ENCODE measurements at regions not wholly inside any gene's neighbourhood (a gene's known extent, or its start where the extent isn't known, plus 50 kb on each side); places are given as distances from the start of the nearest gene placed in this dataset.
"Not testable (repeated sequence)": the region's sequence is repeated elsewhere in the genome, so short reads cannot be mapped to it uniquely, and the experiment has no call there.

DNA sequence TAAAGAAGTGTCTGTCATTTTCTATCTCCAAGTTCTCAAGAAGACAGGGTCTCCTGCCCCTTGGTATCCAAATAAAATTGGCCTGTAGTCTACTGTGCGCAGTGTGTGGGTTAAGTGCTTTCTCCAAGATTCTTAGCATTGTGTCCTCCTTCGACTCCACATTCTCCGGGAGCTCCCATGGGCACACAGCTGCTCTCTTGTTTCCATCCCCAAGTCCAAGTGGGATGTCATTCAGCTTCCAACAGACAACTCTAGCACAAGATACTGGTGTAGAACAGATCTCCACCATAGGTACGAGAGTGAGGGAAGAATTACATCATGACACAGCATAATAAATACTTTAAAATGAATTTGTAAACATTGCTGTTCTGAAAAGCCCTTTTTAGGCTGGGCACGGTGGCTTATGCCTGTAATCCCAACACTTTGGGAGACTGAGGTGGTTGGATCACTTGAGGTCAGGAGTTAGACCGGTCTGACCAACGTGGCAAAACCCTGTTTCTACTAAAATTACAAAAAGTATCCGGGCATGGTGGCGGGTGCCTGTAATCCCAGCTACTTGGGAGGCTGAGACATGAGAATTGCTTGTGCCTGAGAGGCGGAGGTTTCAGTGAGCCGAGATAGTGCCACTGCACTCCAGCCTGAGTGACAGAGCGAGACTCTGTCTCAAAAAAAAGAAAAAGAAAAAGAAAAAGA lies 196.2 kb downstream of the C9orf152 start:
- Mint-ChIP-seq H3K36me3 (ENCODE audit: low read depth) (no peaks in the 10 kb centered on the region), H3K4me1 (peaks cover 14% of the 10 kb centered on the region), H3K27ac (no peak overlapping the region), H3K9me3 (no peaks in the 10 kb centered on the region), H3K4me3 (no peak overlapping the region), H3K27me3 (peaks cover 7% of the 10 kb centered on the region)
- CTCF ChIA-PET: no interaction called here
- no peak for DNase-seq
- POLR2A ChIA-PET: no interaction called here

DNA sequence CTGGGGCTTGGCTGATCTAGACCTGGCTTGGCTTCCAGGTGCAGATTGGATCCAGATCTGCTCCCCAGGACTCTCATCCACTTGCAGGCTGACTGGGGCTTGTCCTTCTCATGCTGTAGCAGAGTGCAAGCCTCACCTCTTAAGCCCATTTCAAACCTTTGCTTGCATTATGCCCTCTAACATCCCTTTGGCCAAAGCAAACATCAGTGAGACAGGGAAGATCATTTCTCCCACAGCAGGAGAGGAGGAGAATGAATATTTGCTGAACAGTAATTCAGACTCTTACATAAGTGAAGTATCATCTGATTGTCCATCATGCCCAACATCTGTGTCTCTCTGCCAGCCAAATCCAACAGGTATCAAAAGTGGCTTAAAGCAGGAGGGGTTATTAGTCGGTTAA lies 194.9 kb downstream of the C9orf152 start:
- no peak for DNase-seq
- ChIA-PET CTCF (no interaction called here), POLR2A (no interaction called here)
- Mint-ChIP-seq H3K9me3 (no peaks in the 10 kb centered on the region), H3K4me1 (peaks cover 11% of the 10 kb centered on the region), H3K36me3 (ENCODE audit: low read depth) (no peaks in the 10 kb centered on the region), H3K4me3 (no peak overlapping the region), H3K27ac (no peak overlapping the region), H3K27me3 (peaks cover 7% of the 10 kb centered on the region)

DNA sequence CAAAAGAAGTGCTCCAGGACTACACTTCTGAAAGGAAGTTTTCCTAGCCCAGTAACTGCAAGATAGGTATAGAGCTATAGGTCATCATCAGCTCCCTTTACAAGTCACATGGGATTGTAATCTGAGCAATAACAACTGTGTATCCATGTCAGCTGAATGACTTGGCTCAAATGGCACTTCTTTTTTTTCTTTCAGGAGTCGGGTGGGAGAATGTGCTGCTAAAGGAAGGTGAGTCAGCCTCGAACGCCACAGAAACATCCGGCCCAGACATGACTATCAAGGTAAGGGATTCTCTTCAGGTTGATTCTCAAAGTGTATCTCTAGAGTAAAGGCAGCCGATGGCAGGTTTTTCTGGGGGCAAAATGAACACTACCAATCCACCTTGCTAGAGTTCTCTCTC lies 192.2 kb downstream of the C9orf152 start:
- H3K27ac Mint-ChIP-seq: no peak overlapping the region
- peak; percentile 36 for DNase-seq
- peaks cover 11% of the 10 kb centered on the region for H3K4me1 Mint-ChIP-seq
- POLR2A ChIA-PET: no interaction called here
- no peaks in the 10 kb centered on the region for H3K9me3 Mint-ChIP-seq
- no peak overlapping the region for H3K4me3 Mint-ChIP-seq
- no peaks in the 10 kb centered on the region for H3K36me3 Mint-ChIP-seq (ENCODE audit: low read depth)
- CTCF ChIA-PET: interaction anchor here (1.0 kb wide), 1 partner anchor 9 kb away, joined by 3 read pairs; no protein-coding TSS in a partner anchor
- peaks cover 7% of the 10 kb centered on the region for H3K27me3 Mint-ChIP-seq

DNA sequence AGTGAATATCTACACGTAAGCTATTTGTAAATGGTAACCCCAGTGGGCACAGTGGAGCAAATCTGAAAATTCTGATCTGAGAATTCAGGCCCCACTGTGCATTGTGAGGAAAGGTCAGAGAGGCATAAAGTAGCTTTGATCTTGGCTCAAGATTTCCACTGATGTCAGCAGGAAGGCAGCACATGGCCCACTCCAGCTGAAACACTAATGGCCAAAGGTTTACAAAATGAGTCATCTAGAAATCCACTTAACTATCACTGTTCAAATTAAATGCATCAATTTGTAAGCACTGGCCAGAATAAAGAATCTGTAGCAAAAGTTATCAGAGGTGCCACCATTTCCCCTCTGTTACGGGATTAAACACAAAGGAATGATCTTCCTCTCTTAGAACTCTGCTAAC lies 191.6 kb downstream of the C9orf152 start:
- CTCF ChIA-PET: interaction anchor here (1.0 kb wide), 1 partner anchor 9 kb away, joined by 3 read pairs; no protein-coding TSS in a partner anchor
- DNase-seq: no peak
- Mint-ChIP-seq H3K4me3 (no peak overlapping the region), H3K4me1 (peaks cover 15% of the 10 kb centered on the region), H3K36me3 (ENCODE audit: low read depth) (no peaks in the 10 kb centered on the region), H3K9me3 (no peaks in the 10 kb centered on the region), H3K27ac (no peak overlapping the region), H3K27me3 (peaks cover 7% of the 10 kb centered on the region)
- POLR2A ChIA-PET: no interaction called here

DNA sequence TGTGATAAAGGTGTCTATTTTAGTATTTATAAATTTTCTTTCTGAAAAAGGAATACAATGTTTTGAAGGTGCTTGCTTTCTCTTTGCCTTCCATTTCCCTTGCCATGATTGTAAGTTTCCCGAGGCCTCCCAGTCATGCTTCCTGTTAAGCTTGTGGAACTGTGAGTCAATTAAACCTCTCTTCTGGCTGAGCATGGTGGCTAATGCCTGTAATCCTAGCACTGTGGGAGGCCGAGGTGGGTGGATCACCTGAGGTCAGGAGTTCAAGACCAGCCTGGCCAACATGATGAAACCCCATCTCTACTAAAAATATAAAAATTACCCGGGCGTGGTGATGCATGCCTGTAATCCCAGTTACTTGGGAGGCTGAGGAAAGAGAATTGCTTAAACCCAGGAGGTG lies 187.7 kb downstream of the C9orf152 start:
- H3K36me3 Mint-ChIP-seq (ENCODE audit: low read depth); POLR2A ChIA-PET; CTCF ChIA-PET; DNase-seq; H3K27me3 Mint-ChIP-seq; H3K27ac Mint-ChIP-seq; H3K9me3 Mint-ChIP-seq; H3K4me3 Mint-ChIP-seq: not testable (repeated sequence)
- H3K4me1 Mint-ChIP-seq: peaks cover 29% of the 10 kb centered on the region

DNA sequence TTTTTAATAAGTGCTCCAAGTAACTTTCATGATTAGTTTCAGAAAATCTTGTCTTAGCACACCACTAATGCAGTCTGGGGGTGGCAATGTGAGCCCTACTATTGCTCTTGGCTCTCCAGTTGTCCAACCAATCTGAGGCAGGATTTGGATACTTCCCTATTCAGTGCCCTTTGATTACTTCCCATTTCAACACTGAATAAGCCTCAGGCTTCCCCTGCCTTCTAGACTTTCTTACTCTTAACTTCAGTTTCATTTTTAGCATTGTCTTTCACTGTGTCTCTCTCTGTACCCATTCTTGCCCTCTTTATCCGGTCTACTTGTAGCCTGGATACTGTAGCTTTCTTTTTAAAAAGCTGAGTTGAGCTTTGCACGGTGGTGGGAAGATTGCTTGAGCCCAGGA lies 186.1 kb downstream of the C9orf152 start:
- DNase-seq: no peak
- ChIA-PET POLR2A (interaction anchor here (1.0 kb wide), 1 partner anchor 26 kb away, joined by 3 read pairs; no protein-coding TSS in a partner anchor), CTCF (interaction anchor here (1.1 kb wide), 1 partner anchor 127 kb away, joined by 3 read pairs; no protein-coding TSS in a partner anchor)
- Mint-ChIP-seq H3K36me3 (ENCODE audit: low read depth) (no peaks in the 10 kb centered on the region), H3K9me3 (no peaks in the 10 kb centered on the region), H3K4me3 (no peak overlapping the region), H3K27me3 (peaks cover 2% of the 10 kb centered on the region), H3K4me1 (peaks cover 19% of the 10 kb centered on the region), H3K27ac (peak overlapping the region; percentile 65)

DNA sequence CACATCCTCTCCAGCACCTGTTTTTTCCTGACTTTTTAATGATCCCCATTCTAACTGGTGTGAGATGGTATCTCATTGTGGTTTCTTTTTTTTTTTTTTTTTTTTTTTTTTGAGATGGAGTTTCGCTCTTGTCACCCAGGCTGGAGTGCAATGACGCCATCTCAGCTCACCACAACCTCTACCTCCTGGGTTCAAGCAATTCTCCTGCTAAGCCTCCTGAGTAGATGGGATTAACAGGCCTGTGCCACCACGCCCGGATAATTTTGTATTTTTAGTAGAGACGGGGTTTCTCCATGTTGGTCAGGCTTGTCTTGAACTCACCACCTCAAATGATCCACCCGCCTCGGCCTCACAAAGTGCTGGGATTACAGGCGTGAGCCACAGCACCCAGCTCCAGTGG lies 184.7 kb downstream of the C9orf152 start:
- POLR2A ChIA-PET; H3K27ac Mint-ChIP-seq; H3K4me3 Mint-ChIP-seq; H3K27me3 Mint-ChIP-seq; H3K36me3 Mint-ChIP-seq (ENCODE audit: low read depth); CTCF ChIA-PET; H3K9me3 Mint-ChIP-seq; DNase-seq: not testable (repeated sequence)
- peaks cover 19% of the 10 kb centered on the region for H3K4me1 Mint-ChIP-seq

DNA sequence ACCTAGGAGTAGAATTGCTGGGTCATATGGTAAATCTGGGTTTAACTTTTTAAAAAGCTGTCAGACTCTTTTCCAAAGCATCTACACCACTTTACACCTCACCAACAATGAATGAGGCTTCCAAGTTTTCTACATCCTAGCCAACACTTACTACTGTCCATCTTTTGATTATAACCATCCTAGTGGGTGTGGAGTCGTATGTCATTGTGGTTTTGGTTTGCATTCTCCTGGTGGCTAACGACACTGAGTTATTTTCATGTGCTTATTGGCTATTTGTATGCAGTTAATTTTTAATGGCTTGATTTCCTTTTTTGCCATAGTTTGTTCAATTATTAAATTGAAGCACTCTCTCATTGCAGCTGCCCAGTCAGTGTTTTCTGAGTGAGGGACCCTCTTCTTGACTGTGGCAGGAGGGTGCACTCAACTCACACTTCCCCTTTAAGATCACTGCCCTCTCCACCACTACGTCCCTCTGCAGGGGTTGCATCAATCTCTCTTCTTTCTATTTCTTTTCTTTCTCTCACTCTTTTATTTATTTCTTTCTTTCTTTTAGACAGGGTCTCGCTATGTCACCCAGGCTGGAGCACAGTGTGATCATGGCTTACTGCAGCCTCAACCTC lies 182.3 kb downstream of the C9orf152 start:
- H3K4me1 Mint-ChIP-seq: peaks cover 31% of the 10 kb centered on the region
- H3K9me3 Mint-ChIP-seq: no peaks in the 10 kb centered on the region
- no peak overlapping the region for H3K4me3 Mint-ChIP-seq
- DNase-seq: no peak
- POLR2A ChIA-PET: no interaction called here
- CTCF ChIA-PET: no interaction called here
- no peaks in the 10 kb centered on the region for H3K36me3 Mint-ChIP-seq (ENCODE audit: low read depth)
- peaks cover 2% of the 10 kb centered on the region for H3K27me3 Mint-ChIP-seq
- no peak overlapping the region for H3K27ac Mint-ChIP-seq

DNA sequence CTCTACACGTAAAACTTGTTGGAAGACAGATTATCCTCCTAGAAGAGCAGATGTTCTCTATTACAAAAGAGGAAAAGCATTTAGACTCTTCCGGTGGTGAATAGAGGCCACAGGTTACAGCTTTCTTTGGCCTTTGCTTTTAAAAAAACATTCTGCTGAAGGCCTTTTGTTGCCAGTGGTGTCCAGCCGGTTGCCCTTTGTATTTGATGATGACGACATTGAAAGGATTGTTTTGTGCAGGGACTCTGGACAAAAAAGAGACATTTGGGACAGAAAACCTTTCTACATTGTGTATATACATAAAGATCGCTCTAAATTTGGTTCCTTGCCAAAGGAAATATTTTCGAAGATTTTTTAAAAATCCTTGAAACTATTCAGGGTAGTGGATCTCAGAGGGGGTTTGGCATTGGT lies 180.3 kb downstream of the C9orf152 start:
- H3K36me3 Mint-ChIP-seq (ENCODE audit: low read depth): no peaks in the 10 kb centered on the region
- no peak for DNase-seq
- H3K27ac Mint-ChIP-seq: no peak overlapping the region
- POLR2A ChIA-PET: interaction anchor here (1.9 kb wide), 1 partner anchor 22 kb away, joined by 6 read pairs; no protein-coding TSS in a partner anchor
- H3K9me3 Mint-ChIP-seq: no peaks in the 10 kb centered on the region
- peaks cover 2% of the 10 kb centered on the region for H3K27me3 Mint-ChIP-seq
- CTCF ChIA-PET: no interaction called here
- peaks cover 19% of the 10 kb centered on the region for H3K4me1 Mint-ChIP-seq
- no peak overlapping the region for H3K4me3 Mint-ChIP-seq

DNA sequence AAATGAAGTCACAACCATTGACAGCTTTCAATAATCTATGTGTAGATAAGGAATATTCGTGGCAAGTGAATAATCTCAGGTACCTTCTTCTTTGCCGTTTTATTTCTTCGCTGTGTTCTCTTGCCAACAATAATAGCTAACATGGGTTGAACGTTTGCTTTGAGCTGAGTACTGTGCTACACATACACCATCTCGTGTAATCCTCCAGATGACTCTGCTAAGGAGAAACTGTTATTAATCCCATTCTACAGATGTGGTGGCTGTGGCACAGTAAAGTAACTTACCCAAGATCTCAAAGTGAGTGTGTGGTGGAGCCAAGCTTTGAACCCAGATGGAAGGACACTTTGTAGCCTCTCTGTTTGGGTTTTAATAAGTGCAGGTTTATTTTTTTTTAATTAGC lies 179.7 kb downstream of the C9orf152 start:
- no peak for DNase-seq
- no peak overlapping the region for H3K27ac Mint-ChIP-seq
- ChIA-PET CTCF (no interaction called here), POLR2A (interaction anchor here (1.9 kb wide), 1 partner anchor 22 kb away, joined by 6 read pairs; no protein-coding TSS in a partner anchor)
- H3K9me3 Mint-ChIP-seq: no peaks in the 10 kb centered on the region
- H3K36me3 Mint-ChIP-seq (ENCODE audit: low read depth): no peaks in the 10 kb centered on the region
- peaks cover 17% of the 10 kb centered on the region for H3K4me1 Mint-ChIP-seq
- peaks cover 4% of the 10 kb centered on the region for H3K27me3 Mint-ChIP-seq
- H3K4me3 Mint-ChIP-seq: no peak overlapping the region

DNA sequence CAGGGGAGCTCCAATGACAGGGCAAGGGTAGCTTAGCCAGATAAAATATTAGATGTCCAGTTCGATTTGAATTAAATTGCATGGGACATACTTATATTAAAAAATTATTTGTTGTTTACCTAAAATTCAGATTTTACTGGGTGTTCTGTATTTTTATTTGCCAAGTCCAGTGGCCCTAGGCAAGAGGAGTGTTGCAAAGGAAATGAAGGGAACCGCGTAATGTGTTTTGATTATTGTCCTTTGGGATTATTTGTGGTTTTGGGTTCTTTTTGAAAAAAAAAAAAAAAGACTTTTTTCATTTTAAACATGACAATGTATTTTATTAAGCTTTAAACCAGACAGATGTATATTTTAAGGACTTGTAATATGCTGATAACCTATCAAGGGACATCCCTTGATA lies 179.3 kb downstream of the C9orf152 start:
- Mint-ChIP-seq H3K36me3 (ENCODE audit: low read depth) (no peaks in the 10 kb centered on the region), H3K4me1 (peaks cover 17% of the 10 kb centered on the region), H3K27ac (no peak overlapping the region), H3K27me3 (peaks cover 5% of the 10 kb centered on the region), H3K9me3 (no peaks in the 10 kb centered on the region), H3K4me3 (no peak overlapping the region)
- ChIA-PET CTCF (no interaction called here), POLR2A (interaction anchor here (1.9 kb wide), 1 partner anchor 21 kb away, joined by 6 read pairs; no protein-coding TSS in a partner anchor)
- DNase-seq: no peak

DNA sequence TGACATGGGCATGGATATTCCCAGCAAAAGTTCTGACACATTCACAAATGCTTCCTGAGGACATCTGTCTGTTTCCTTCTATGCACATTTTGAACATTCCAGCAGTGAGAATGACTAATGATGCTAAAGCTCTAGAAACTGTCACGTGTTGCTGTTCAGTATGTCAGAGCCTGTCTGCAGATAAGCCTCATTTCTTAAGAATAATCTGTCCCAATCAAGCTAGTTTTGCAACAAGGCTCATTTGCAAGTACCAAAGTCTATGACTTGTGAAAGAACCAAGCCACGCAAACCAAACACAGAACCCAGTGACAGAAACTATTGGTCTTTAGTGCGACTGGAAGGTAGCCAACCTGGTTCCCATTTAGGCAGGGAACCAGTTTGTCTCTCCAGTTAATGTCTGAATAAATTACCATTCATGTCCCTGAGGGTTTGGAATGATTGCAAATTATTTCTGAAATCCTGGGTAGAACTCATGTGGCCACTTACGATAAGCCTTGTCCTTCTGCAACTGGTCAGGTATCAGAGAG lies 178.5 kb downstream of the C9orf152 start:
- no peak for DNase-seq
- POLR2A ChIA-PET: interaction anchor here (1.9 kb wide), 1 partner anchor 20 kb away, joined by 6 read pairs; no protein-coding TSS in a partner anchor

DNA sequence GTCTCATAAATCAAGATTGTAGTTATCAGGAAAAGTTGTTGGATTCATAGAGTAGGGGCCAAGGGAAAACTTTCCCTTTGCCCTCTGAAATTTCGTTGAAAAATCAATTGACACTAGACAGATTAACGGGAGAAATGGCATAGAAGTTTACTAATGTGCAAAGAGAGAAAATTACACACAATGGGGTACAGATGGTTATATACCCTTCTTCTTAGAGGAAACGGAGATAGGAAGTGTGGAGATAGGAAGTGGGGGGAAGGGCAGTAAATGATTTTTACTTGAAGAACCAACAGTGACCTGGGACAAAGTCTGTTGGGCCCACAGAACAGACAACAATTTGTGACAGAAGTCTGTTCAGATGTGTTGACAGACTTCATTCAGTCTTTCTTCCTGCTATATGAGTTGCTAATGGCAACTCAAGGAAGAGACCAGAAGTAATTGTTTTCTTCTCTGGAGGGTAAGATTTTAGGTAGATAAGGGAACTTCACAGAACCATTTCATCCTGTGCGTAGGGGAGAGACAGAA lies 177.9 kb downstream of the C9orf152 start:
- ChIA-PET CTCF (no interaction called here), POLR2A (no interaction called here)
- Mint-ChIP-seq H3K36me3 (ENCODE audit: low read depth) (no peaks in the 10 kb centered on the region), H3K27me3 (peaks cover 5% of the 10 kb centered on the region), H3K4me3 (no peak overlapping the region), H3K27ac (no peak overlapping the region), H3K9me3 (no peaks in the 10 kb centered on the region), H3K4me1 (peaks cover 14% of the 10 kb centered on the region)
- no peak for DNase-seq

More for the DNA sequence above, 178.5 kb downstream of the C9orf152 start:
- CTCF ChIA-PET: no interaction called here
- H3K27me3 Mint-ChIP-seq: peaks cover 5% of the 10 kb centered on the region
- H3K4me1 Mint-ChIP-seq: peaks cover 14% of the 10 kb centered on the region
- H3K36me3 Mint-ChIP-seq (ENCODE audit: low read depth): no peaks in the 10 kb centered on the region
- no peak overlapping the region for H3K27ac Mint-ChIP-seq
- H3K4me3 Mint-ChIP-seq: no peak overlapping the region
- no peaks in the 10 kb centered on the region for H3K9me3 Mint-ChIP-seq
